ENCODE measurements at regions not wholly inside any gene's neighbourhood (a gene's known extent, or its start where the extent isn't known, plus 50 kb on each side); places are given as distances from the start of the nearest gene placed in this dataset.
A peak's percentile ranks its signal among the peaks of the same experiment; 100 is the strongest.

DNA sequence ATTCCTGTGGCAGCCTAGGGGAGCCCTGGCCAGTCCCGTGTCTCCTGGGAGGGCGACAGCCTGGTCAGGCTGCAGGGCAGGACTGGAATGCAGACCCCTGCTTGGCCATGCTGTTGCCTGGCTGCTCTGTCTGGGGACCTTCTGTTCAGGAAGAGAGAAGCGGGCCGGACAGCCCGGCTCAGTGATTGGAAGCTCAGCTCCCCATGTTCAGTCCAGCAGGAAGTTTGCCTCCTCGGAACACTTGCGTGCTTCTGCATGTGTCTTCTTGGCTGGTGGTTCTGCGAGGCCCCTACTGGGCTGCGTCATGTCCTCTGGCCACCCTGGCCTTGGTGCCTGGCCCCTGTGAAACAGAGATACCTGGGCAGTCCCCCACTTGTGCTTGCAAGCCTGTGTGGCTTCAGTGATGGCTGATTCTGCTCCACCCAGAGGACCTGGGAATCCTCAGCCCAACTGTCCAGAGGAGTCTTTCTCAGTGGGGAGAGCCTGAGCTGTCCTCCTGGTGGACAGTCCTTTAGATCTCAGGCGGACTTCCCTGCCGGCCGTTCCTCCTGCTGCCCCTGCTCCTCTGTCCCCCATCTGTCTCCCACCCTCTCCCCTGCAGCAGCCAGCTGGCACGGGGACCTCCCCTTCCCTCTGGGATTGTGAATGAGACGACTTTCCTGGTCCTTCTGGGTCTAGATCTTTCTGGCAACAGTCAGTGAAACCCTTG is 279.5 kb downstream of the SEC14L1 start:
- DNase-seq (ENCODE audit: extremely low read depth in 1 of 11, low read depth in 9 of 11, low spot score in 4 of 11), result no peak

DNA sequence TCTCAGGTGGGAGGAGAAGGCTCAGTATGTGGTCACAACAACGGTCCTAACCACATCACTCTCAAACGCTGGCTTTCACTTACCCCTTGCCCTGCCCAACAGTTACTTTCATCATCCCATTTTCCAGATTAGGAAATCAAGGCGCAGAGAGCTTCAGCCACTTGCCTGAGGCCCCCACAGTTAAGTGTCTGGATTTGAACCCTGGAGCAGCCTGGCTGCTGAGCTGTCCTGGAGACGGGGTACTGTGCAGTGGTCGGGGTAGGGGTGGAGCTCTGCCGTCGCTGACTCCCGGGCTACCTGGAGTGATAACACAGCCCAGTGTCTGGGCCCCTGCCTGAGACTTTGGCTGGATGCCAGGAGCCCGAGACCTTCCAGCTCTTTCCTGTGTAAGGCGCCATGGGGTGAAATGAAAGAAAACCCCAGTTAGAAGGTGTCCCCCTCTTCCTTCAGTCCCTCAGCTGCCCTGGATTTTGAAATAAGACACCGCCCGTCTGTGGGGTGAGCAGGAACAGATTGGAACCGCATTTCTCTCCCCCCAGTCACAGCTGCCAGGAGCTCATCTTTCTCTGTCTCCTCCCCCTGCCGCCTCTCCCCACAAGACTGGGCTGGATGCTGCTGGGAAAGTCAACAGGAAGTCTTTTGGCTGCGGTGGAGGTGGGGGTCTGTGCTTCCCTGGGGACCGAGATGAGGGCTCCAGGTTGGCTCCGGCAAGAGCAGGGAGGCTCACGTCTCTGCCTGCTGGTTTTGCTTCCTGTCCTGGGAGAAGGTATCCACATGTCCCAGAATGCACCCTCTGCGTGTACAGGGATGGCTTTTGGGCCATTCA is 280.2 kb downstream of the SEC14L1 start:
- DNase-seq (ENCODE audit: extremely low read depth in 1 of 11, low read depth in 9 of 11, low spot score in 4 of 11), result peak in 8 of 11 donors; percentile 63 to 89 (median 72)

DNA sequence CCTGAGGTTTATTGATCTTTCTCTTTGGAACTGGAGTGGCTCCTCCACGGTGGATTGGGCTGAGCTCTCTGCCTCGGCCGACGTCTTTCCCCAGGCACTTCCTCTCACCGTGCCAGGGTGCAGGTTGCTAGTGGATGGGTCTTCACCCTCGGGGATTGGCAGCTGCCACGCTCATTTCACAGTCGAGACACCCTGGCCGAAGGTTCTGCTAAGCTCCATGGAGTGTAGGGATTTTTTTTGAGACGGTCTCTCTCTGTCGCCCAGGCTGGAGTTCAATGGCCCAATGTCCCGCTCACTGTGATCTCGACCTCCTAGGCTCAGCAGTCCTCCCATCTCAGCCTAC is 280.8 kb downstream of the SEC14L1 start:
- DNase-seq (ENCODE audit: extremely low read depth in 1 of 11, low read depth in 9 of 11, low spot score in 4 of 11), result no peak

DNA sequence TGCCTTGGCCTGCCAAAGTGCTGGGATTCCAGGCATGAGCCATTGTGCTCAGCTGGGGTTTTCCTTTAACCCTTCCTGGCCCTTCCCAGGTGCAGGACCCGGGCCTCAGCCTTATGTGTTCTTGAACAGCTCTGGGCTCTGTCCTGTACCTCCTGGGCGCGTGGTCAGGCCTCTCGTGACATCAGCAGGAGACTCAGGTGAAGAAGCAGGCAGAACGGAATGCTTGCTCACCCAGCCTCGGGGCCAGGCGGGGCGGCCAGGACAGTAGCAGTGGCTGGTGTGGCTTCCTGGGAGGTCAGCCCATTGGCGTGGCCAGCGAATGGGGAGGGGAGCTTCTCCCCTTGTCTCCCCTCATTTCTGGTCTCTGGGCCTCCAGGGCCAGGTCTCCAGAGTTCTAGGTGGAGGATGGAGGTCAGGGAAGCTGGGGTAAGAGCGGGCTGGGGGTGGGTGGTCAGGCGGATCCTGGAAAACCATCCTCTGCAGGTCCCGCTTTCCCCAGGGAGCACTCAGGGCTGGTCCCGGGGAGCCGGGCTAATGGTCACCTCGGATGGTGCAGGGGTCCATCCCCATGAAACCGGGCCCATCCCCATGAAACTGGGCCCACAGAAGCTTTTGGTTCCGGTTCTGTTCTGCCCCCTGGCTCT is 281.5 kb downstream of the SEC14L1 start:
- no peak for DNase-seq (ENCODE audit: extremely low read depth in 1 of 11, low read depth in 9 of 11, low spot score in 4 of 11)

DNA sequence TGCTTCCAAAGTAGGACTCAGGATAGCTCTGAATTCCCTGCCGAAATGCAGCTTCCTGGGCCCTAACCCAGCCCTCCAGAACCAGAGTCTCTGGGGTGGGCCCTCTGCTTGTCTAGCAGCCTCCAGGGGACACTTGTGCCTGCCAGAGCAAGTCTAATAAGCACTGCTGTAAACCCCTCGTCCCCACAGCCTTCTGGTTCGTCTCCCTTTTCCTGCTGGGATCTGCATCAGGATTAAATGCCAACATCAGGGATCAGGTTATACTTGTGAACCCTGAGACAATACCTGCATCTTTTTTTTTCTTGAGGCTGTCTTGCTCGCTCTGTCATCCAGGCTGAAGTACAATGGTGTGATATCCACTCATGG is 282.0 kb downstream of the SEC14L1 start:
- DNase-seq (ENCODE audit: extremely low read depth in 1 of 11, low read depth in 9 of 11, low spot score in 4 of 11), result no peak

DNA sequence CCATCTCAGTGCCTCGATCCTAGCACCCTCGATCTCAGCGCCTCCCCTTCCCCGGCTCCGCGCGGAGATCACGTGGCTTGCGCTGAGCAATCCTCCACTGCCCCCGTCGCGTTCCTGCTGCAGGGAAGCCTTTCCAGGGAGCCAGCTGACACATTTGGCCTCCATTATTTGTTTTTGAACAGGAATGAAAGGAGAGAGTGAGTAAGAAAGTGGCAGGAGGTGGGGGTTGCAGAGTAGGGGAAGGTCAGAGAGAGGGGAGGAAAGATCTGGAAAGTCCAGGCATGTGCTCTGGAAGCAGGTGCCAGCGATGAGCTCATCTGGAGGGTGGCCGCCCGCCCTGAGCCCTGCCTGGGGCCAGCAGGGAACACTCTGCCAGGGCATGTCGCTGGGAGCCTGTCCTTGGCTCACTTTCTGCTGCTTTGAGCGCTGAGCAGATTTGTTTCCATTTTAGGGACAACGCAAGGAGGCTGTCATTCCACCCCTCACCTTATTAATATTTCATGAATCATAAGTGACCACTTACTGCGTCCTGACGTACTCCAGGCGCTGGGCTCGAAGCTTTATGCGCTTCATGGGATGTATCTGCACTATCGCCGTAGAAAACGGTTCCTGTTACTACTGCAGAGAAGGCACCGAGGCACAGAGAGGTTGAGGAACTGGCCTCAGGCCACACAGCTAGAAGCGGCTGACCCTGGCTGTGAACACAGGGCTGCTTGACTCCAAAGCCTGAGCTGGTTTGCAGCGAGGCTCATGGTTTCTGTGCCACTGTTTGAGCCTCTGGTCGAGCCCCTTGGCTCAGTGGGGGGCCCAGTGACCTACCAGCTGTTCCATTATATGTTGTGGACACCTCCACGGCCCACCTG is 283.1 kb downstream of the SEC14L1 start:
- no peak for DNase-seq (ENCODE audit: extremely low read depth in 1 of 11, low read depth in 9 of 11, low spot score in 4 of 11)

DNA sequence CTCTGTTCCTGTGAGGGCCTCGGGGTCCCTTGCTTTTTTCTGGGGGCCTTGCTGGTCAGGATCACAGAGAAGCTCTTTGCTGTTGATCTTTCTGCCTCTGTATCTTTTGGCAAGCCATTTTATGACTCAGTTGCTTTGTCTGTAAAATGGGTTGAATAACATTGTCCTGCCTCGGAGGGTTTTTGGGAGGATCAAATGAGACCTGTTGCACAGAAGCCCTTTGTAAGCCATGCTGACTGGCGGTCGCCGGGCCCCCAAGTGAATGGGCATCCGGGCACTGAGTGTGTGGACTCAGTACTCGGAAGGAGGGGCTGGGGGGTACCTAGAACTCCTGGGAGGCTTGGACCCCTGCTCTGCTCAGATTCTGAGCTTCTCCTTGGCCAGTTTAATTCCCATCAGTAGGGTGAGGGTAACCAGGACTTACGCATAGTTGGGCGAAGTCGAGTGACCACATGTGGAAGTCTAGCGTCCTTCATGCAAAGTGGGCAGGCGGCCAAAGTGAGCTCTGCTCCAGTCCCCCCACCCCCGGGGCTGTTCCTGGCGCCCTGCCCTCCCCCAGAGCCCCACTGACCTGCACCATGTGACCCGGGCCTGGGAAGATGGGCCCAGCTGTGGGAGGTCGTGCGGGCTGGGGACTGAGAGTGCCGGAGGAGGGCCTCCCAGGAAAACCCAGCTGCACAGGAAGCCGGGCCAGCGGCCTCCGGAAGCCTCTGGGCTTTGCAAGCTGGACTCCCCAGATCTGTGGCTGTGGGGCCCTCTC is 284.0 kb downstream of the SEC14L1 start:
- peak in 9 of 11 donors; percentile 72 to 91 (median 86) for DNase-seq (ENCODE audit: extremely low read depth in 1 of 11, low read depth in 9 of 11, low spot score in 4 of 11)

DNA sequence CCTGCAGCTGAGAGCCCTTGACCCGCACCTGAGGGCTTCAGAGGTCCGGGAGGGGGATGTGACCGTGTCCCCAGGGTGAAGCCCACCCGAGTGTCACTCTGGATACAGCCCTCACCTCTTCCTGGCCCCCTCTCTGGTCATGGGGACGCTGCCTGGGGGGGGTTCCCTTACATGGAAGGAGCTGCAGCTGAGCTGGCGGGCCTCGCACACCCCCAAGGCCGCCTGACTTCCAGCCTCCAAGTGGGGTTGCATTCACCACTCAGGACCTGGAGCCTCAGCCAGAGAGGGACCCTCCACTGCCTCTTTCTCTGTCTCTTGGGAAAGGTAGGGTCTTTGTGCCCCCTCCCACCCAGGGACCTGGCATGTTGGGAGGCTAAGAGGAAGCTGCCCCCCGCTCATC is 284.6 kb downstream of the SEC14L1 start:
- DNase-seq (ENCODE audit: extremely low read depth in 1 of 11, low read depth in 9 of 11, low spot score in 4 of 11), result no peak

DNA sequence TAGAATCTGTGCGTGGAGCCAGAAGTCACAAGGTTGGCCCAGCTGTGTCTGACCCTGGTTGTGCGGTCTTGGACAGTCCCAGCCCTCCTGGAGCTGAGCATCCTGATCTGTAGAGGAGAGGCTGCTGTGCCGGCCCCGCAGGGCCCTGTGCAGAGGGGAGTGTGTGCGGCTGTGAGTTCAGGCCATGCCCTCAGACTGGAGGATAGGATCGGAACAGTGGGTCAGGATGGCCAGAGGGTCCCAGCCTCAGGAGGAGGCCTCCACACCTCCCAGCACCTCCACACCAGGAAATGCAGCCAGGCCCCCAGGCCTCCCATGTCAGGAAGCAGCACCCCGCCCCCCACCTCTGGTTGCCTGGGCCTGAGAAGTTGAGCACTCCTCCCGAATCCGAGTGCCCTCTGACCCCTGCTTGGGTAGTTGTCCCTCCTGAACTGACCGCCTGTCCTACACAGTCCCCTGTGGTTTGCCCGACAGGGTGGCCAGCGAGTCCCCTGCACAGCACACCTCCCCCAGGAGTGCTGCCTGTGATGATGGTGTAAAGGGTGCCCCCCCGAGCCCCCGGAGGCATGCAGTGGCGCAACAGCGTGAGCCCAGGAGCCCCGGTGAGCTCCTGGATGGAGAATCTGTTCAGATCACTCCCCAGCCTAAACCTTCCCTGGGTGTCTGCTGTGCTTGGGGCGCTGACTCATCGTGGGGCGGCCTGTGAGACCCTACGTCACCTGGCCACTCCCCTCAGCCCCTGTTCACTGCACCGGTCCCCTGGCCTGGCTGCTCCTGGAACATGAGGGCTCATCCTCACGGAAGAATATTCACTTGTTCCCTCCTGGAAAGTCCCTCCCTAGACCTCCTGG is 285.2 kb downstream of the SEC14L1 start:
- DNase-seq (ENCODE audit: extremely low read depth in 1 of 11, low read depth in 9 of 11, low spot score in 4 of 11), result no peak

DNA sequence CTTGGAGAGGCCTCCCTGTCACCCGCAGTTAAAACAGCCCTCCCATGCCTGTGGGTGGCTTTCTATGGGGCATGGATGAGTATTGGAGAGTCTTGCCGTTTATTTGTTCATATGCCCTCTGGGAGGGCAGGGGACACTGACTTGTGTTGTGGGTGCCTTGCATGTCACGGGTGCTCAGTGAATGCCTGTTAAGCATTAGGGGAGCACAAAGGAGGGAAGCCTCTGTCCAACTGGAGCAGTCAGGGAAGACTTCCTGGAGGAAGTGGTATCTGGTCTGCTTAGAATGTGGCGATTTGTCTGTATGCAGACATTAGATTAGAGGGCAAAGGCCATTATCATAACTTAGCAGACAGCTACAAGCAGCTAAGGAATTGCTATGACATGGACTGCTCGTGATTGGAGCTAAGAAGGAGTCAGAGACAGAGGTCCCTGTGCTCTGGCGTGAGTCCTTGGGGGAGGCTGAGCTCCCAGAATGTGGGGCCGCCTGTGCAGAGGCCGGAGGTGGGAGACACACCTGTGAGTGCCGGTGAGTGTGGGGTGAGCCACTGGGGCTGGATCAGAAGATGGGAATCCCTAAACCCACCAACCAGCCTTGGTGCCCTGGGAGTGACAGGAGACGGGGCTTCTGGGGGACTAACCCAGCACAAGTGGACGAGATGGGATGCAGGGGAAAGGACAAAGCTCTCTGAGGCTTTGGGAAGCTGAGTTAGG is 286.1 kb downstream of the SEC14L1 start:
- no peak for DNase-seq (ENCODE audit: extremely low read depth in 1 of 11, low read depth in 9 of 11, low spot score in 4 of 11)

DNA sequence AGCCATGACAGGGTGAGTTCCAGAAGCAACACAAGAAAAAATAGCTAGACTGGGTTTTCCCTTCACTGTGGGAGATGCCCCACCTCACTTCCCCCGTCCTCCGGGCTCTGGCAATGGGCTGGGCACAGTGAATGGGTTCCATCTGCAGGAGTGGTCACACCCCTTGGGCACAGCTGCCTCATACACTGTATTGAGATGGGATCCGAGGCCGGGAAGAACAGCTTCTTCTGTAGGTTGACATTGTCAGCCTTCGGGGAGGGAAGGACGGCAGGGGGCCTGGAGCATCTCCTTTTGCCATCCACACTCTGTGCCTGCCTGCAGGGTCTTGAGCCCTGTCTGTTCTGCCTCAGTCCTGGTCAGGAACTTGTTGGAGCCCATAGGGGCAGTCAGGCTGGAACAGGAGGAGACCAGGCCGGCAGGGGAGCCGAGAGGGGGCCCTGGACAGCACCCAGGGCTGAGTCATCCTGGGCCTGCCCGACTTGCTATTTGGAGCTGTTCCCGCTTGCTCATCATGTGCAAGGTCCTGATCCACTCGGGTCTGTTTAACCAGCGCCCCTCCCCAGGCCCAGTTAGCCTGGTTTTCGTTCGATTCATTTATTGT is 286.7 kb downstream of the SEC14L1 start:
- no peak for DNase-seq (ENCODE audit: extremely low read depth in 1 of 11, low read depth in 9 of 11, low spot score in 4 of 11)

DNA sequence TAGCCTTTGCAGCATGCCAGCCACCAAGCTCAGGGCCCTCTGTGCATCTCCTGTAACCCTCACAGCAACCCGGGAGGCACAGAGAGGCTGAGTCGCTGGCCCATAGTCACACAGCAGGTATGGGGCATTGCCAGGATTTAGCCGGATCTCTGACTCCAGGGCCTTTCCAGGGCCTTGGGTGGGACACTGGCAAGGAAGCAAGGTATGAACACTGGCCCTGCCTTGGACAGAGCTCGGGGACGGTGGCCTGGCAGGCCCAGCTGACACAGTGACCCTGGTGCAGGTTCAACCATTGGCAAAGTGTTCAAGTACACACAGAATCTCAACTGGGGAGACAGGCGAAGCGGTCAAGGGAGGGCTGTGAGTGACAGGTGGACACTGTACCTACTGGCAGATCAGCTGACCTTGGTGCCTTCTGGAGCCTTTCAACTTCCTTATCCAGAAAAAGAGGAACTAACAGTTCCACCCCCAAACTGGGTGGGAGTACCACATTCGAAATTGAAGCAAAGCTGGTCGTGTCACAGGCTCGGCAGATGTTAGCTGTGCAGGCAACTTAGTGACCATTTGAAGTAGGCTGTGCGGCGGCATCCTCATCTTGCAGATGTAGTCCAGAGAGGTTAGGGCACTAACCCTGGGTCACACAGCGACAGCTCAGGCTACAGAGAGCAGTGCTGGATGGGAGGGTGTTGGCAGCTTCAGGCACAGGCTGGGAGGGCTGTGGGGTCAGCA is 287.4 kb downstream of the SEC14L1 start:
- no peak for DNase-seq (ENCODE audit: extremely low read depth in 1 of 11, low read depth in 9 of 11, low spot score in 4 of 11)

DNA sequence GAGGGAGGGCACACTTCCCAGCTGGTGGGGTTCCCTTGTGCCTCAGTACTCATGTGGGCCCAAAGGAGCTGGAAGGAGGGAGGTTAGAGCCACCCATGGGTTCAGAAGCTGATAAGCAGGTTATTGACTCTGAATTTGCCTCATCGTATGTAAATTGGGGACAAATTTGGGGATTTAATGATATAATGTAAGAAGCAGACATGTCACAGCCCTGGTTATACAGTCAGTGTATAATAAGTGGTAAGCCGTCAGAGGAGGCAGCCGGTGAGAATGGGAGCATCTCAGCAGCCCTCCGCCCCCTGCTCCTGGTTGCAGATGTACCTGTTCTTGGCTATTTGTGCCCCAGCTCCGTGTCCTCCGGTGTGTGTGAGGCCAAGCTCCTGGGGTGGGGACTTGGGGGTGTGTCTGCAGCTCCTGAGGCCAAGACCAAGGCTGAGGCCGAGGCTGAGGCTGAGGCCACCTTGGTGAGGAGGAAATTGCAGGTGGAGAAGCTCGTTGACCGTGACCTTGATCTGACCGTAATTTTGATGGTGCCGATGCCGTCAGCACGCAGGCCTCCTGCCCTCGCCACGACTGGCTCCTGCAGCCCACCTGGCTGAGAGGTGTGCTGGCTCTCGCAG is 288.1 kb downstream of the SEC14L1 start:
- DNase-seq (ENCODE audit: extremely low read depth in 1 of 11, low read depth in 9 of 11, low spot score in 4 of 11), result no peak

DNA sequence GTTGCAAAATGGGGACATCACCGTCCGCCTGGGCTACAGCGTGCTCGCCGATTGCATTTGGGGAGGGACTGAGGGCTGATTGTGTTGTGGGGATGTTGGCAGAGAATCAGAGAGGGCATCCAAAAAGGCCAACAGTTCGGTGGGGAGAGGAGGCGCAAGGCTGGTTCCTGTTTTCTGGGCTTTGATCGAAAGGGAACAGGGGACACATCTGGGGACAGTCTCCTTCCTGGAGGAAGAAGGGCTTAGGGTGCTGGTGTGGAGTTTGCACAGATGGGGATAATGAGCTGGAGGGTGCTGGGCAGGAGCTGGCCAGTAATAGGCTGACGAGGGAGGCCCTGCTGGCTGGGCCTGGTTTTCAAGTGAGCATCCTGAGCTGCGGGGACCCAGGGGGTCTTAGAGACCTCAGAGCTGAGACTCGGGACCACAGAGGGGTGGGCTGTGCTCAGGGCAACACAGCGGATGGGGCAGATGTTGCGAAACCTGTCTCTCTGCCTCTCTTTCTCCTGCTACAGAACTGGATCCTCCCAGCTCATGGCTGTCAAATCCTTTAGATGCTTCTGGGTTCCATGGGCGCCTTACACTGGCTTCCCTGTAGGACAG is 288.7 kb downstream of the SEC14L1 start:
- no peak for DNase-seq (ENCODE audit: extremely low read depth in 1 of 11, low read depth in 9 of 11, low spot score in 4 of 11)

DNA sequence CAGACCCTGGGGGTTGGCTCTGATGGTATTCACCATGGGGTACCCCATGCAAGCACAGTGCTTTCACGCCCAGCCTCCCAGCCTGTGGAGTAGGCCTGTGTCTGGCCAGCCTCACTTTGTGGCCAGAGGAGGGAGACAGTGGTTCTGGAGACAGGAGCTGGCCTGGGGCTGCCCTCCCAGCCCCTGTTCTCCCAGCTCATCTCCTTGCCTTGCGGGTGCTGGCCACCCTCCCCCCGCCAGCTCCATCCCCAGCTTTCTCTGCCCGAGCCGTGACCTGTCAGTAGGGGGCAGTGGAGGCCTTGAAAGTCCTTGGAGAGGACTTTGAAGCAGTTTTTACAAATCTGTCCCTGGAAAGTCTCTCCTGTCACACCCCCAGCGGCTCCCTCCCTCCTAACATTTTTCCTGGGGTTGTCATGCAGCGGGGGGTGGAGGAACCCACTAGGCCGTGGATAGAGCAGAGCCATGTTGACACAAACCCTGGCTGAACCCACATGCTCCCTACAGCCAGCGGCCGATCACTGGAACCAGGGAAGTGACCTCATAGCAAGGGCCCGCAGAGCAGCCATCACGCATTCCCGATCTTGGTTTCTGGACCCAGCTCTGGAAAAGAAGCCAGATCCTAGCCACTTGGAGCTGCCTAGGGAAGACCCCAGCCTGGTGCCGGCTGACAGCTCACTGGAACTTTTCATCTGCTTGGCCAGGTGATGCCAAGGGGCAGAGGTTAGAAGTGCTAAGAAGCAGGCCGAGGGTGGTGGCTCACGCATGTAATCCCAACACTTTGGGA is 289.4 kb downstream of the SEC14L1 start:
- DNase-seq (ENCODE audit: extremely low read depth in 1 of 11, low read depth in 9 of 11, low spot score in 4 of 11), result peak in 7 of 11 donors; percentile 83 to 92 (median 84)

Measured in renal cortex interstitium (tissue), 11 donors.